Stimulated activated naive CD8-positive, alpha-beta T cell treated with anti-CD3 and anti-CD28 coated beads, Interleukin-15, amount 100 ng/mL, for 72 hours (primary cell): ENCODE measurements at regions not wholly inside any gene's neighbourhood (a gene's known extent, or its start where the extent isn't known, plus 50 kb on each side); places are given as distances from the start of the nearest gene placed in this dataset.
"Not testable (repeated sequence)": the region's sequence is repeated elsewhere in the genome, so short reads cannot be mapped to it uniquely, and the experiment has no call there.

Experiments used
- ATAC-seq: fragments of 150-1000 bp; cut with Tn5 transposase; 2 replicates; pipeline ENCODE4 v1.10.0; 2021; ENCODE audit warnings: mild to moderate bottlenecking, moderate library complexity
- DNase-seq, 2 donors: peaks; one replicate each; pipeline ENCODE4 v3.0.0; 2021 to 2022
- H3K27ac Mint-ChIP-seq, 2 donors: one replicate each; pipeline ENCODE4 v1.8.0; 2022; ENCODE audit warnings: mild to moderate bottlenecking in 2 of 2, mixed read lengths in 2 of 2, moderate library complexity in 2 of 2
- H3K27me3 Mint-ChIP-seq: one replicate; pipeline ENCODE4 v1.8.0; 2022; ENCODE audit warnings: mixed read lengths
- H3K4me1 Mint-ChIP-seq: one replicate; pipeline ENCODE4 v1.8.0; 2022; ENCODE audit warnings: mild to moderate bottlenecking, mixed read lengths
- H3K4me3 Mint-ChIP-seq, 2 donors: one replicate each; pipeline ENCODE4 v1.8.0; 2022; ENCODE audit warnings: mild to moderate bottlenecking in 2 of 2, mixed read lengths in 2 of 2, moderate library complexity in 1 of 2
- H3K9me3 Mint-ChIP-seq, 2 donors: one replicate each; pipeline ENCODE4 v1.8.0; 2022; ENCODE audit warnings: mixed read lengths in 2 of 2

DNA sequence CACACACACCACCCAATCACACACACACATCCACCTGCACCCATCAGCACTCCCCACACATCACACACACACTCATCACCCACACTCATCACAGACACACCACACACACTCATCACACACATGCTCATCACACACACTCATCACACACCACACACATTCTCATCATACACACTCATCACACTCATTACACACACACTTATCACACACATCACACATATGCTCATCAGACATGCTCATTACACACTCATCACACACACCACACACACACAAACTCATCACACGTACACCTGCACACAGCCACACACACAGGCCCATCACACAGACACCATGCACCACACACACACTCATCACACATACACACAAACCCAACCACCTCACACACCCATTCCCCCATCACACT, 107.5 kb upstream of the C14orf180 start:
- no peak for ATAC-seq
- H3K27ac Mint-ChIP-seq = no peak overlapping the region
- H3K27me3 Mint-ChIP-seq = peaks cover 9% of the 10 kb centered on the region
- H3K4me1 Mint-ChIP-seq = no peaks in the 10 kb centered on the region
- H3K9me3 Mint-ChIP-seq = no peaks in the 10 kb centered on the region
- no peak overlapping the region for H3K4me3 Mint-ChIP-seq
- no peak for DNase-seq

GRCh38 chr14:104472536-104473243, 106.9 kb upstream of the C14orf180 start:
- DNase-seq (no peak), ATAC-seq (no peak)
- Mint-ChIP-seq H3K27me3 (peaks cover 15% of the 10 kb centered on the region), H3K9me3 (no peaks in the 10 kb centered on the region), H3K4me1 (no peaks in the 10 kb centered on the region), H3K27ac (no peak overlapping the region), H3K4me3 (no peak overlapping the region)

DNA sequence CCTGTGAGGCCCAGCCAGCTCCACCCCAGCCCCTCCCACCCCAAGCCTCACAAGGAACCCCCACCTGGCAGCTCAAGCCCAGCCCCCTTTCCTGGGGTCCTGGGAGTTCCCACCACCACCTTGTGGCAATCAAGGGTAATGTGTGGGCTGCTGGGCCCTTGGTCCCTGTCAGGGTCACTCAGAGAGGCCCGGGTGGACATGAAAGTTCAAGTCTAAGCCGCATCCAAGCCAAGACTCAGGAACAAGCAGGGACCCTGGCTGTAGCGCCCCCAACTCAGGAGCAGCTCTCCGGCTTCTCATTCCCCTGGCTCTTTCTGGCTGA, 106.4 kb upstream of the C14orf180 start:
- no peak for DNase-seq
- no peak overlapping the region for H3K4me3 Mint-ChIP-seq
- H3K9me3 Mint-ChIP-seq = no peaks in the 10 kb centered on the region
- no peak overlapping the region for H3K27ac Mint-ChIP-seq
- no peak for ATAC-seq
- no peaks in the 10 kb centered on the region for H3K4me1 Mint-ChIP-seq
- peaks cover 20% of the 10 kb centered on the region for H3K27me3 Mint-ChIP-seq

- DNase-seq = no peak
- no peak overlapping the region for H3K4me3 Mint-ChIP-seq
- H3K27me3 Mint-ChIP-seq = peaks cover 20% of the 10 kb centered on the region
- no peak for ATAC-seq
- no peaks in the 10 kb centered on the region for H3K4me1 Mint-ChIP-seq
- H3K27ac Mint-ChIP-seq = no peak overlapping the region
- no peaks in the 10 kb centered on the region for H3K9me3 Mint-ChIP-seq
These were observed 105.7 kb upstream of the C14orf180 start for GRCh38 chr14:104473649-104474494.

DNA sequence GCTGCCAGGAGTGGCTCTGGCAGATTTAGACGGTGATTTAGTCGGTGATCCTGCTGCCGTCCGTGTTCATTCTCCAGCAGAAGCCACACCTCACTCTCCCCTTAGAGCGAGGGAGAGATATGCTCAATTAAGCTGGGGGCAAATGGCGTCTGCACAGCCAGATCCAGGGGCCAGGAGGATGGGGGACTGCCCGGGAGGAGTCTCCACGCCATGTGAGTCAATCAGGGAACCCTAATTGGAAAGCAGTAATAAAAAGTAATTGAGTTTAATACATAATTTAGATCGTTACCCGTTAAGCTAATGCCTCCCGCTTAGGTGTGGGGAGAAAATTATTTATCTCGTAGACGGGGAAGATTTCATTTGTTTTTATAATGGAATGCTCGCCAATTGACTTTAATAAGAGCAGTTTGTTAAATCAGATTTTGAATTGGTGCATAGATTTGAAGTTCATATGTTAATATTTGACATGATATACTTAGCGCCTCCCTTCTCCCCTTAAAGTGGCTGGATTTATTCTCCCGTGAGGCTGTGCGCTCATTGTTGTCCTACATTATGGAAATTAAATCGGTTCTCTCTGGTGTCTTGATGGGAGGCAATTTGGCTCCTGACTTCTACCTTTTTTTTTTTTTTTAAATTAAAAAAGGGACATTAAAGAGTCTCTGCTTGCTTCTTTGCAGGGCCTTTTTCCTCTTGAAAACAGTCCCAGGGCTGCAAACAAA, 104.9 kb upstream of the C14orf180 start:
- ATAC-seq (no peak), DNase-seq (no peak)
- Mint-ChIP-seq H3K27ac (peak overlapping the region in 1 of 2 donors; percentile 39), H3K4me3 (no peak overlapping the region), H3K4me1 (no peaks in the 10 kb centered on the region), H3K27me3 (peaks cover 20% of the 10 kb centered on the region), H3K9me3 (no peaks in the 10 kb centered on the region)

DNA sequence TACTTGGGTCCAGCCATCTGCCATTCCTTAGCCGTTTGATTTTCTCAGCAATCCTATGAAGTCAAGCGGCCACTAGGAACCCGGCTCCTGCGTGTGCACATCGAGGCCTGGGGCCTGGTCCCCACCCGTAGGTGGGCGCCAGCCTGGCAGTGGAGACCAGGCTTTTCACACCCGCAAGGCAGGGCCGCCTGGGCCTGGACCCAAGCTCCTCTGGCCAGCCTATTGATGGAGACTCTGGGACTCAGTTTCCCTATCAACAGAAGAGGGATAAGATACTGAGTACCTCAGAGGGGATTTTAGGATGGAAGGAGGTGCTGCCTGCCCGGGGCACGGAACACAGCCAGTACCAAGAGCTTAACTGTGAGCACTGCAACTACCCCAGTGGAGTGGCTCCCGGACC, 104.3 kb upstream of the C14orf180 start:
- ATAC-seq = no peak
- H3K27me3 Mint-ChIP-seq = peaks cover 20% of the 10 kb centered on the region

DNA sequence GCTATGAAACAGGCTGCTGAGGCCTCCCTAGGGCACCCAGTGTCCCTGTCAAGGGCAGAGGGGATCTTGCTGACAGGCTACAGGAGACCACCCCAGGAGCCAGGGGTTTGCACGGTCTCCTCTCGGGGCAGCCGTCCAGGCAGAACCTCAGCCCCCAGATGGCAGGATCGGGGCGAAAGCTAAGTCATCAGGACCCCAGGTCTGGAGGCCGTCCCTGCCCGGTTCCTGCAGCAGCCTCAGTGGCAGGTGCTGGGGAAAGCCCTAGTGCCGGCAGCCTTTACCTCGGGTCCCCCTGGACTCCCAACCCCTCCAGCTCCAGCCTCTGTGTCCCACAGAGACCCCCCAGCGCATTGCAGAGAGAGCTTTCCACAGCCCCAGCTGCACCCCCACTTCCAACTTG, 103.8 kb upstream of the C14orf180 start:
- ATAC-seq (no peak), DNase-seq (no peak)
- Mint-ChIP-seq H3K27ac (no peak overlapping the region), H3K9me3 (peaks cover 0 to 3% of the 10 kb centered on the region in 2 donors), H3K4me1 (no peaks in the 10 kb centered on the region), H3K27me3 (peaks cover 20% of the 10 kb centered on the region), H3K4me3 (no peak overlapping the region)

More for the DNA sequence above, 104.3 kb upstream of the C14orf180 start:
- DNase-seq = no peak
- Mint-ChIP-seq H3K4me3 (no peak overlapping the region), H3K27ac (no peak overlapping the region), H3K4me1 (no peaks in the 10 kb centered on the region), H3K9me3 (no peaks in the 10 kb centered on the region)

DNA sequence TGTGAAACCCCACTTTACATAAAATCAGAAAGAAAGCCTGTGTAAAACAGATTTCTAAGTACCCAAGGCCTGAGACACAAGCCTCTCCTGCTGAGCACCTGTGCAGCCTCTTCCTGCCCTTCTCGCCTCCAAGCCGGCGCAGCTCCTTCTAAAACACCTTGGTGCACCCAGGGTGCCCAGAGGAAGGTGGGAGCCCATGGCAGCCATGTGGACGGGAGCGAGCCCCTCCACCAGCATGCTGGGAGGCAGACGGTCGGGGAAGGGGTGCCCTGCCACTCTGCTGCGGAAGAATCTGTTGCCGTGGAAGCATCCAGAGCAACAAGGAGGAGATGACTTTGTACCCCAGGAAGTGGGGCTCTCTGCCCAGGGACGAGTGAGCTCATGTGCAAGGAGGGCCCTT, 103.1 kb upstream of the C14orf180 start:
- no peak for DNase-seq
- H3K27ac Mint-ChIP-seq = no peak overlapping the region
- H3K4me1 Mint-ChIP-seq = no peaks in the 10 kb centered on the region
- H3K4me3 Mint-ChIP-seq = no peak overlapping the region
- H3K9me3 Mint-ChIP-seq = peaks cover 5 to 10% of the 10 kb centered on the region in 2 donors
- ATAC-seq = no peak
- peaks cover 20% of the 10 kb centered on the region for H3K27me3 Mint-ChIP-seq

DNA sequence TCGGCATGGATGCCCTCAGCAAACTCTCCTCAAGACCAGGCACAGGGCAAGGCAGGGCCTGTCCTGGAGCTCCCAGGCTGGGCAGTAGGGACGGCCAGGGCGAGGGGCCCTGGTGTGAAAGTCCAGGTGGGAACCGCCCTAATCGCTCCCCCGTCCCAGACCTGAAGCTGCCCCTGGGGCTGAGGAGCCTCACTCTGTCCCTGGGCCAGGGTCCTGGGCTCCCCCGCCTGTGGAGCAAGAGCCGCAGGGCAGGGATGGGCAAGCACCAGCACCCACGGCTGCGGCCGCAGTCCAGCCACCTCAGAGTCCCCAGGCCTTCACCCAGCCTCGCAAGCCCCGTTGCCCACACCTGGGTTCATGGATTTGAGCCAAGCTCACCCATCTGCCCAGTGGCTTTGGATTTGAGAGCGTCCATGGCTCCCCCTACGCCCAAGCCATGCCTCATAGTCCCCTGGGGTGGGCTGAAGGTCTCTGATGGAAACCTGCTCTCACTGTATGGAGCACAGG, 102.4 kb upstream of the C14orf180 start:
- peaks cover 10 to 17% of the 10 kb centered on the region in 2 donors for H3K9me3 Mint-ChIP-seq
- no peaks in the 10 kb centered on the region for H3K4me1 Mint-ChIP-seq
- no peak overlapping the region for H3K4me3 Mint-ChIP-seq
- ATAC-seq (peak; percentile 42), DNase-seq (no peak)
- peaks cover 20% of the 10 kb centered on the region for H3K27me3 Mint-ChIP-seq
- no peak overlapping the region for H3K27ac Mint-ChIP-seq

DNA sequence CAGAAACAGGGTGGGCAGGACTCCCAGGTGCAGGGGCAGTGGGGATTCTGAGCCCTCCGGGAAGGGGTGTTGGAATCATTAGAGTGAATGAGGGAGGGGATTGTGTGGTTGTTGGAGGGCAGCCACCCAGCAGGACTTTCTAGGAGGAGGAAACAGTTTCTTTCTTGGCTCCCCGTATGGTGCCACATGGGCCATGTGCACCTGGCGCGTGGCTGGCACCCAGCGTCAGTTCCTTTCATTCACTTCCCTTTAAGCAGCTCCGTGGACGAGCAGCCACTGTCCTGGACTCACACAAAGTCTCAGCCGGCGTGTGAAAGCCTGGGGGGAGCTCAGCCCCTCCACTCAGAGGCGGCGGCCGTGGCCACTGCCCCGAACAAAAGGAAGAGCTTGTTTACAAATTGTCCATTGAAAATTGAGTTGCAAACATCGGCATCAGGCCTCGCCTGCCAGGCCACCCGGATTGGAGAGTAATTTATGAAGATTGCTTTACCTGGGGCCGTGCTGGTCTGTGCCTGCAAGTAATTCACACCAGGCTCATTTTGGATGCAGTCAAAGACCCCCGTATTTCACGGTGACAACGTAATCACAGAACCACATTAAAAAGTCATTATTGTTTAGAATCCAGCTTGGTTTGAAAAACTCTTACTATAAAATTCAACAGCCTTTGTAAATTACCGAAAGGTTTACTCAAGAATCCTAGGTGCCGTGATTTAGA, 101.7 kb upstream of the C14orf180 start:
- Mint-ChIP-seq H3K4me1 (no peaks in the 10 kb centered on the region), H3K9me3 (peaks cover 12 to 19% of the 10 kb centered on the region in 2 donors), H3K27me3 (peaks cover 20% of the 10 kb centered on the region), H3K4me3 (no peak overlapping the region), H3K27ac (peak overlapping the region in 1 of 2 donors; percentile 31)
- DNase-seq = no peak
- ATAC-seq = no peak

GRCh38 chr14:104478656-104479055, 100.9 kb upstream of the C14orf180 start:
- H3K27me3 Mint-ChIP-seq = peaks cover 24% of the 10 kb centered on the region
- H3K27ac Mint-ChIP-seq = no peak overlapping the region
- peaks cover 17 to 28% of the 10 kb centered on the region in 2 donors for H3K9me3 Mint-ChIP-seq
- no peaks in the 10 kb centered on the region for H3K4me1 Mint-ChIP-seq
- DNase-seq (no peak), ATAC-seq (no peak)
- no peak overlapping the region for H3K4me3 Mint-ChIP-seq

DNA sequence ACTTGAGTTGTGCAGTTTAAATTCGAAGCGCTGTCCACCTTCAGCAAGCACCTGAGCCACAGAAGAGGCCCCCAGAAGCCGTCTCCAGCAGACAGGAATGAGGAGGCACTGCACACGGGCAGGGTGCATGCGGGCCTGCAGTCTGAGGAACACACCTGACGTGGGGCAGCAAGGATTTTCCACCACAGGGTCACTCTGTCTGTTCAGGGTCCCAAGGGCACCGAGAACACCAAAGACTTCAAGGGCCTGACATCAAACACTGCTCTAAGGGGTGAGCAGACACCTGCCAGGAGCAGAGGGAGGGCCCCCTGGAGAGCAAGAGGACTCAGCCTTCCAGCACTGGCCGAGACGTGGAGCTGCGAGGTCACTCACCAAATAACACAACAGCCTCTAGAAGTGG, 99.7 kb upstream of the C14orf180 start:
- DNase-seq (no peak), ATAC-seq (no peak)
- Mint-ChIP-seq H3K4me3 (no peak overlapping the region), H3K4me1 (no peaks in the 10 kb centered on the region), H3K27me3 (peaks cover 21% of the 10 kb centered on the region), H3K9me3 (peaks cover 17 to 28% of the 10 kb centered on the region in 2 donors), H3K27ac (no peak overlapping the region)

- no peaks in the 10 kb centered on the region for H3K4me1 Mint-ChIP-seq
- peaks cover 17 to 28% of the 10 kb centered on the region in 2 donors for H3K9me3 Mint-ChIP-seq
- peaks cover 21% of the 10 kb centered on the region for H3K27me3 Mint-ChIP-seq
- no peak overlapping the region for H3K4me3 Mint-ChIP-seq
- no peak for DNase-seq
- ATAC-seq = no peak
- no peak overlapping the region for H3K27ac Mint-ChIP-seq
These were observed 98.2 kb upstream of the C14orf180 start for GRCh38 chr14:104481323-104481722.

DNA sequence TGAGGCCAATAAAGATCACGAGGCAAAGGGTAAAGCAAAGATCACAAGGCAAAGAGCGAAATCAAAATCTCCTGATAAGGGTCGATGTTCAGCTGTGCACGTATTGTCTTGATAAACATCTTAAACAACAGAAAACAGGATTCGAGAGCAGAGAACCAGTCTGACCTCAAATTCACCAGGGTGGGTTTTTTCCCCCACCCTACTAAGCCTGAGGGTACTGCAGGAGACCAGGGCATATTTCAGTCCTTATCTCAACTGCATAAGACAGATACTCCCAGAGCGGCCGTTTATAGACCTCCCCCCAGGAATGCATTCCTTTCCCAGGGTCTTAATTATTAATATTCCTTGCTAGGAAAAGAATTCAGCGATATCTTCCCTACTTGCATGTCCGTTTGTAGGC, 97.5 kb upstream of the C14orf180 start:
- not testable (repeated sequence) for H3K4me1 Mint-ChIP-seq, H3K27ac Mint-ChIP-seq, H3K4me3 Mint-ChIP-seq, ATAC-seq, DNase-seq
- Mint-ChIP-seq H3K9me3 (peaks cover 17 to 28% of the 10 kb centered on the region in 2 donors), H3K27me3 (peaks cover 21% of the 10 kb centered on the region)

GRCh38 chr14:104486222-104486923, 93.2 kb upstream of the C14orf180 start:
- ATAC-seq (no peak), DNase-seq (no peak)
- H3K4me3 Mint-ChIP-seq = no peak overlapping the region
- H3K4me1 Mint-ChIP-seq = no peaks in the 10 kb centered on the region
- no peak overlapping the region for H3K27ac Mint-ChIP-seq
- peaks cover 12 to 19% of the 10 kb centered on the region in 2 donors for H3K9me3 Mint-ChIP-seq
- H3K27me3 Mint-ChIP-seq = peaks cover 11% of the 10 kb centered on the region
